Loucy (cell line): ENCODE measurements at regions not wholly inside any gene's neighbourhood (a gene's known extent, or its start where the extent isn't known, plus 50 kb on each side); places are given as distances from the start of the nearest gene placed in this dataset.

Experiments used
- CTCF ChIP-seq: fragments of 200-600 bp; sonication (generic); conservative IDR thresholded peaks from 2 replicates; pipeline ENCODE4 v1.5.1; 2014; ENCODE audit warnings: mild to moderate bottlenecking, antibody characterized with exemption, low read length
- EZH2phosphoT487 ChIP-seq: fragments of 200-600 bp; IDR thresholded peaks from 2 replicates; pipeline ENCODE4 v1.6.1; 2018; ENCODE audit warnings: antibody characterized with exemption, mild to moderate bottlenecking, moderate library complexity, borderline replicate concordance

GRCh38 chr5:28084069-28084468 is 1045.7 kb upstream of the CDH9 start:
- TF ChIP-seq CTCF (no peak), EZH2phosphoT487 (no peak)
